WTC11 (cell line): ENCODE measurements at regions not wholly inside any gene's neighbourhood (a gene's known extent, or its start where the extent isn't known, plus 50 kb on each side); places are given as distances from the start of the nearest gene placed in this dataset.

Experiments
- ATAC-seq: fragments of 200-7000 bp; cut with Tn5 transposase; 2 replicates; pipeline ENCODE4 v1.10.0; 2021; ENCODE audit warnings: mild to moderate bottlenecking, moderate library complexity
- CTCF ChIA-PET: fragments of 300-600 bp; sonication (Branson Sonifier 250); formaldehyde crosslinking; loops from one replicate; lab custom pipeline; 2021; ENCODE audit warnings: antibody characterized with exemption; lab: Charles Lee
- POLR2A ChIA-PET: fragments of 350-600 bp; sonication (Branson Sonifier 250); formaldehyde crosslinking; loops from one replicate; lab custom pipeline; 2021; ENCODE audit warnings: antibody characterized with exemption; lab: Charles Lee
- DNase-seq: peaks from one replicate; pipeline ENCODE4 v3.0.0; 2021; ENCODE audit warnings: low spot score
- H3K27ac Mint-ChIP-seq: 2 replicates; pipeline ENCODE4 v1.8.0; 2021; ENCODE audit warnings: mixed read lengths
- H3K27me3 Mint-ChIP-seq: 2 replicates; pipeline ENCODE4 v1.8.0; 2021; ENCODE audit warnings: low read depth, mild to moderate bottlenecking, moderate library complexity, mixed read lengths
- H3K36me3 Mint-ChIP-seq: 2 replicates; pipeline ENCODE4 v1.8.0; 2021; ENCODE audit warnings: mixed read lengths
- H3K4me1 Mint-ChIP-seq: 2 replicates; pipeline ENCODE4 v1.8.0; 2022; ENCODE audit warnings: mixed read lengths
- H3K4me3 Mint-ChIP-seq: 2 replicates; pipeline ENCODE4 v1.8.0; 2021; ENCODE audit warnings: mild to moderate bottlenecking, moderate library complexity, mixed read lengths
- H3K9me3 Mint-ChIP-seq: 2 replicates; pipeline ENCODE4 v1.8.0; 2021; ENCODE audit warnings: mixed read lengths
- AFF4 ChIP-seq: sonication (generic); formaldehyde crosslinking; IDR thresholded peaks from 2 replicates; pipeline ENCODE4 v1.8.1; 2023; ENCODE audit warnings: mild to moderate bottlenecking, missing genetic modification reagents, borderline replicate concordance
- ATF3 ChIP-seq: sonication (generic); formaldehyde crosslinking; conservative IDR thresholded peaks from 2 replicates; pipeline ENCODE4 v1.8.1; 2022; ENCODE audit warnings: mild to moderate bottlenecking, missing genetic modification reagents
- CREB1 ChIP-seq: sonication (generic); formaldehyde crosslinking; IDR thresholded peaks from 2 replicates; pipeline ENCODE4 v1.8.0; 2023; ENCODE audit warnings: mild to moderate bottlenecking, missing genetic modification reagents
- ERG ChIP-seq: fragments of 250-450 bp; sonication (Bioruptor Pico); IDR thresholded peaks from 2 replicates; pipeline ENCODE4 v1.8.0; 2021; ENCODE audit warnings: mild to moderate bottlenecking
- ESRRA ChIP-seq: sonication (generic); formaldehyde crosslinking; IDR thresholded peaks from 2 replicates; pipeline ENCODE4 v1.8.1; 2022; ENCODE audit warnings: mild to moderate bottlenecking, missing genetic modification reagents, borderline replicate concordance
- FOXP1 ChIP-seq: sonication (generic); formaldehyde crosslinking; IDR thresholded peaks from 2 replicates; pipeline ENCODE4 v1.8.0; 2022; ENCODE audit warnings: missing genetic modification reagents, mild to moderate bottlenecking, moderate library complexity, borderline replicate concordance
- MXD4 ChIP-seq: fragments of 250-450 bp; sonication (Bioruptor Pico); IDR thresholded peaks from 2 replicates; pipeline ENCODE4 v1.8.0; 2021; ENCODE audit warnings: mild to moderate bottlenecking, moderate library complexity, borderline replicate concordance
- NR2C2 ChIP-seq: sonication (generic); formaldehyde crosslinking; IDR thresholded peaks from 2 replicates; pipeline ENCODE4 v1.8.0; 2022; ENCODE audit warnings: mild to moderate bottlenecking, missing genetic modification reagents
- NR3C1 ChIP-seq: sonication (generic); formaldehyde crosslinking; conservative IDR thresholded peaks from 2 replicates; pipeline ENCODE4 v1.8.1; 2023; ENCODE audit warnings: low read depth, mild to moderate bottlenecking, missing genetic modification reagents
- OVOL2 ChIP-seq: fragments of 250-450 bp; sonication (Bioruptor Pico); IDR thresholded peaks from 2 replicates; pipeline ENCODE4 v1.9.0; 2021; ENCODE audit warnings: mild to moderate bottlenecking, borderline replicate concordance
- PREB ChIP-seq: sonication (generic); formaldehyde crosslinking; IDR thresholded peaks from 2 replicates; pipeline ENCODE4 v1.8.1; 2022; ENCODE audit warnings: mild to moderate bottlenecking, missing genetic modification reagents, moderate library complexity, borderline replicate concordance
- PRRX2 ChIP-seq: fragments of 250-450 bp; sonication (Bioruptor Pico); IDR thresholded peaks from 2 replicates; pipeline ENCODE4 v1.8.0; 2021; ENCODE audit warnings: mild to moderate bottlenecking
- TEAD1 ChIP-seq: sonication (generic); formaldehyde crosslinking; IDR thresholded peaks from 2 replicates; pipeline ENCODE4 v1.8.0; 2022; ENCODE audit warnings: mild to moderate bottlenecking, missing genetic modification reagents
- TEAD4 ChIP-seq: sonication (generic); formaldehyde crosslinking; IDR thresholded peaks from 2 replicates; pipeline ENCODE4 v1.8.0; 2022; ENCODE audit warnings: mild to moderate bottlenecking, missing genetic modification reagents
- USF1 ChIP-seq: sonication (generic); formaldehyde crosslinking; IDR thresholded peaks from 2 replicates; pipeline ENCODE4 v1.8.0; 2022; ENCODE audit warnings: mild to moderate bottlenecking, missing genetic modification reagents
- ZBTB43 ChIP-seq: sonication (generic); formaldehyde crosslinking; IDR thresholded peaks from 2 replicates; pipeline ENCODE4 v1.8.1; 2023; ENCODE audit warnings: mild to moderate bottlenecking, missing genetic modification reagents
- ZMAT4 ChIP-seq: fragments of 250-450 bp; sonication (Bioruptor Pico); IDR thresholded peaks from 2 replicates; pipeline ENCODE4 v1.9.0; 2021; ENCODE audit warnings: mild to moderate bottlenecking
- ZNF121 ChIP-seq: sonication (generic); formaldehyde crosslinking; IDR thresholded peaks from 2 replicates; pipeline ENCODE4 v1.8.0; 2023; ENCODE audit warnings: missing genetic modification reagents
- ZNF219 ChIP-seq: sonication (generic); formaldehyde crosslinking; IDR thresholded peaks from 2 replicates; pipeline ENCODE4 v1.8.0; 2023; ENCODE audit warnings: missing genetic modification reagents, mild to moderate bottlenecking, borderline replicate concordance
- ZNF232 ChIP-seq: sonication (generic); formaldehyde crosslinking; IDR thresholded peaks from 2 replicates; pipeline ENCODE4 v1.8.0; 2022; ENCODE audit warnings: mild to moderate bottlenecking, missing genetic modification reagents
- ZNF281 ChIP-seq: sonication (generic); formaldehyde crosslinking; IDR thresholded peaks from 2 replicates; pipeline ENCODE4 v1.8.0; 2023; ENCODE audit warnings: mild to moderate bottlenecking, missing genetic modification reagents
- ZNF317 ChIP-seq: sonication (generic); formaldehyde crosslinking; IDR thresholded peaks from 2 replicates; pipeline ENCODE4 v1.8.1; 2023; ENCODE audit warnings: low read depth, mild to moderate bottlenecking, moderate library complexity, missing genetic modification reagents, borderline replicate concordance

GRCh38 chr3:103712320-103713008, 1277.6 kb downstream of the ZPLD1 start:
- Mint-ChIP-seq H3K36me3 (no peaks in the 10 kb centered on the region), H3K4me1 (no peaks in the 10 kb centered on the region), H3K9me3 (0 out of 2 replicates have a peak, but pooled peaks cover 1% of the 10 kb centered on the region), H3K27me3 (no peaks in the 10 kb centered on the region; the same call in 1 of the 2 replicates), H3K27ac (no peak overlapping the region), H3K4me3 (no peak overlapping the region)
- POLR2A ChIA-PET = no interaction called here
- ATAC-seq = no peak
- no peak for DNase-seq
- CTCF ChIA-PET = no interaction called here
- TF ChIP-seq OVOL2 (CRISPR knock-in tag) (no peak), NR3C1 (CRISPR knock-in tag) (no peak), MXD4 (no peak), ATF3 (CRISPR knock-in tag) (no peak), ZNF121 (no peak), PREB (CRISPR knock-in tag) (no peak), USF1 (CRISPR knock-in tag) (no peak), ZNF317 (CRISPR knock-in tag) (no peak), AFF4 (CRISPR knock-in tag) (no peak), ERG (CRISPR knock-in tag) (no peak), PRRX2 (CRISPR knock-in tag) (no peak), TEAD4 (no peak), CREB1 (CRISPR knock-in tag) (no peak), ZMAT4 (no peak)

GRCh38 chr3:103729547-103729946, 1294.7 kb downstream of the ZPLD1 start:
- Mint-ChIP-seq H3K4me3 (no peak overlapping the region), H3K4me1 (no peaks in the 10 kb centered on the region), H3K27ac (no peak overlapping the region), H3K27me3 (no peaks in the 10 kb centered on the region), H3K36me3 (no peaks in the 10 kb centered on the region), H3K9me3 (peaks cover 12% of the 10 kb centered on the region)
- ATAC-seq (no peak), DNase-seq (no peak)
- POLR2A ChIA-PET = no interaction called here
- CTCF ChIA-PET = no interaction called here
- TF ChIP-seq ESRRA (CRISPR knock-in tag) (no peak), FOXP1 (no peak), CREB1 (CRISPR knock-in tag) (no peak), ATF3 (CRISPR knock-in tag) (no peak), ZNF232 (CRISPR knock-in tag) (no peak), TEAD1 (no peak), NR2C2 (no peak), ZNF219 (no peak), ZNF281 (CRISPR knock-in tag) (no peak), ZBTB43 (CRISPR knock-in tag) (no peak)
